OCI-LY1 (cell line): ENCODE measurements at regions not wholly inside any gene's neighbourhood (a gene's known extent, or its start where the extent isn't known, plus 50 kb on each side); places are given as distances from the start of the nearest gene placed in this dataset.

Experiments
- CTCF ChIP-seq: fragments of 200-600 bp; sonication (generic), shearing (Covaris generic); IDR thresholded peaks from 2 replicates; pipeline ENCODE4 v1.5.1; 2017; ENCODE audit warnings: mild to moderate bottlenecking, antibody characterized with exemption, low read length, moderate library complexity, mixed read lengths
- EZH2 ChIP-seq: fragments of 200-600 bp; sonication (generic), shearing (Covaris generic); IDR thresholded peaks from 2 replicates; pipeline ENCODE4 v1.8.0; 2017; ENCODE audit warnings: borderline replicate concordance, mixed run types, mild to moderate bottlenecking, antibody characterized with exemption, low read length, moderate library complexity, mixed read lengths

GRCh38 chr4:54539500-54540029, 118.2 kb upstream of the KIT start:
- TF ChIP-seq EZH2 (no peak), CTCF (no peak)
